ENCODE measurements at regions not wholly inside any gene's neighbourhood (a gene's known extent, or its start where the extent isn't known, plus 50 kb on each side); places are given as distances from the start of the nearest gene placed in this dataset.

DNA sequence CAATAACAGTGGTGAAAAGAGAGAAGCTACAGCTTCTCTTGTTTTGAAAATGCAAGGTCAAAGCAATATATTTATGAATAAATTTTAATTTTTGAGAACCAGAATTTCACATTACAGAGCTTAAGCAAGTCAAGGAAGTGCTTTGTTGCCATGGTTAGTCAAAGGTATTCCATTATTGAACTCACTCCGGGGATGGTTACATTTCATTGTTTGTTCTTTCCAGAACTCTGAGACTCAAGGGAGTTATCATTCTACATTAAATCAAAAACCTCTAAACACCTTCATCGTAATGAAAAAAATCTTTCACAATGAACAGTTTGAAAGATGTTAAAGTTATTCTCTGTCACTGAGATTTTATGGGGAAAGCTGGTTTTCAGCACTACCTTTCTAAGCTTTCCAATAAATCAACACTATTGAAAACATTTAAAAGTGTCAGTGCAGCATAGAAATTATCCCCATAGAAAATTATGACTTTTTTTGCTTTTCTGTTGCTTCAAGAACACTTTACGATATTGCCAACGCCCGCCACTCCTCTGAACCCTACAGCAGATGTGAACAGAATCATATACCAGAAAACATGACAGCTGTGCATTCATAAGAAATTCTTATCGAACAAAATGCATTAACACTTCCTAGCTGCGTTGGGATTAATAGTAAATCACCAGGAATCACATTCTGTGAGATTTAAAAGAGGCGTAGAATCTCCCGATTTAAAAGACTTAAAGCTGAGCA lies 83.0 kb downstream of the OTOL1 start:
- no peak for TF ChIP-seq CTCF (IDR thresholded peaks at IDR 0.05)
- no peak for TF ChIP-seq POLR2A (IDR thresholded peaks at IDR 0.05)
- no peak for TF ChIP-seq EP300 (IDR thresholded peaks at IDR 0.05)

Measured in tibial nerve (tissue), 4 donors.